ENCODE measurements at regions not wholly inside any gene's neighbourhood (a gene's known extent, or its start where the extent isn't known, plus 50 kb on each side); places are given as distances from the start of the nearest gene placed in this dataset.
"Not testable (repeated sequence)": the region's sequence is repeated elsewhere in the genome, so short reads cannot be mapped to it uniquely, and the experiment has no call there.

- no peak for DNase-seq
These were observed 141.7 kb upstream of the RAI2 start for GRCh38 chrX:18002791-18003190.

- no peak for DNase-seq
These were observed 133.3 kb upstream of the RAI2 start for GRCh38 chrX:17994429-17994828.

- no peak for DNase-seq
These were observed 132.0 kb upstream of the RAI2 start for GRCh38 chrX:17993062-17993461.

GRCh38 chrX:17990532-17990931, 129.4 kb upstream of the RAI2 start:
- DNase-seq, result no peak

GRCh38 chrX:17987783-17988182, 126.7 kb upstream of the RAI2 start:
- DNase-seq, result no peak

GRCh38 chrX:17986977-17987376, 125.9 kb upstream of the RAI2 start:
- no peak for DNase-seq

GRCh38 chrX:17986440-17986839, 125.3 kb upstream of the RAI2 start:
- no peak for DNase-seq

- no peak for DNase-seq
These were observed 123.3 kb upstream of the RAI2 start for GRCh38 chrX:17984415-17984814.

GRCh38 chrX:17983389-17983788, 122.3 kb upstream of the RAI2 start:
- no peak for DNase-seq

- DNase-seq, result no peak
These were observed 116.6 kb upstream of the RAI2 start for GRCh38 chrX:17977696-17978095.

- DNase-seq, result no peak
These were observed 115.9 kb upstream of the RAI2 start for GRCh38 chrX:17976955-17977354.

GRCh38 chrX:17975349-17975748, 114.3 kb upstream of the RAI2 start:
- not testable (repeated sequence) for DNase-seq

GRCh38 chrX:17968367-17968766, 107.3 kb upstream of the RAI2 start:
- DNase-seq, result no peak

GRCh38 chrX:17967888-17968287, 106.8 kb upstream of the RAI2 start:
- no peak for DNase-seq

GRCh38 chrX:17964871-17965270, 103.8 kb upstream of the RAI2 start:
- DNase-seq, result no peak

GRCh38 chrX:17960891-17961290, 99.8 kb upstream of the RAI2 start:
- no peak for DNase-seq

GRCh38 chrX:17944833-17945497, 83.9 kb upstream of the RAI2 start:
- DNase-seq, result peak; percentile 11

GRCh38 chrX:17941171-17941570, 80.1 kb upstream of the RAI2 start:
- DNase-seq, result not testable (repeated sequence)

GRCh38 chrX:17939724-17940123, 78.6 kb upstream of the RAI2 start:
- DNase-seq, result no peak

GRCh38 chrX:17933856-17934255, 72.8 kb upstream of the RAI2 start:
- no peak for DNase-seq

GRCh38 chrX:17932781-17933180, 71.7 kb upstream of the RAI2 start:
- no peak for DNase-seq

GRCh38 chrX:17931855-17932254, 70.8 kb upstream of the RAI2 start:
- no peak for DNase-seq

- no peak for DNase-seq
These were observed 69.8 kb upstream of the RAI2 start for GRCh38 chrX:17930850-17931249.

GRCh38 chrX:17923546-17923945, 62.4 kb upstream of the RAI2 start:
- DNase-seq, result no peak

GRCh38 chrX:17922303-17922702, 61.2 kb upstream of the RAI2 start:
- no peak for DNase-seq

Data from CD4-positive, alpha-beta T cell treated with Interleukin-6 for 4 hours (primary cell).